HG03439 (cell line): ENCODE measurements at regions not wholly inside any gene's neighbourhood (a gene's known extent, or its start where the extent isn't known, plus 50 kb on each side); places are given as distances from the start of the nearest gene placed in this dataset.
"Not testable (repeated sequence)": the region's sequence is repeated elsewhere in the genome, so short reads cannot be mapped to it uniquely, and the experiment has no call there.

Source experiments
- ATAC-seq: cut with Tn5 transposase; IDR thresholded peaks from one replicate; pipeline ENCODE4 v1.9.1; 2021; ENCODE audit warnings: mild to moderate bottlenecking, moderate library complexity; ENCODE audit not compliant: unreplicated experiment

DNA sequence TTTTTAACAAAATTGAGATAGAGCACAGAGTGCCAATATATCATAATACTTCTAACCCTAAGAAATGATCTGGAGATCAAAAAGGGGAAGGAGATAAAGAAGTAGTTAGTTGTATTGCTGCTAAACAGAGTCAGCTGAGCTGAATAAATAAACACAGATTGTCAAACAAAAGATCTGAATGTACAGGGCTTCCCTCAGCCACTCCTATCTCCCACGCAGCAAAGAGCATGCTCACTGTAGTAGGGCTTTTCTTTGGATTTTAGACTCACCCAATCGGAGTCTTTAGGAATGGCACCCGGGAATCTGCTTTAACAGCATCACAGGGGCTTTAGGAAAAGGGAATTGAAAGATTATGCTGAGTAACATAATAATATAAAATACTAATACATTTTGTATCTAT lies 222.2 kb upstream of the STXBP5 start:
- ATAC-seq, result no peak

- no peak for ATAC-seq
These were observed 219.8 kb upstream of the STXBP5 start for GRCh38 chr6:146984251-146984924.

GRCh38 chr6:146985111-146985510 lies 219.1 kb upstream of the STXBP5 start:
- no peak for ATAC-seq

- no peak for ATAC-seq
These were observed 218.3 kb upstream of the STXBP5 start for GRCh38 chr6:146985966-146986365.

GRCh38 chr6:146987938-146988337 lies 216.3 kb upstream of the STXBP5 start:
- ATAC-seq, result not testable (repeated sequence)

GRCh38 chr6:146989860-146990259 lies 214.4 kb upstream of the STXBP5 start:
- no peak for ATAC-seq

GRCh38 chr6:146990284-146990683 lies 213.9 kb upstream of the STXBP5 start:
- no peak for ATAC-seq

DNA sequence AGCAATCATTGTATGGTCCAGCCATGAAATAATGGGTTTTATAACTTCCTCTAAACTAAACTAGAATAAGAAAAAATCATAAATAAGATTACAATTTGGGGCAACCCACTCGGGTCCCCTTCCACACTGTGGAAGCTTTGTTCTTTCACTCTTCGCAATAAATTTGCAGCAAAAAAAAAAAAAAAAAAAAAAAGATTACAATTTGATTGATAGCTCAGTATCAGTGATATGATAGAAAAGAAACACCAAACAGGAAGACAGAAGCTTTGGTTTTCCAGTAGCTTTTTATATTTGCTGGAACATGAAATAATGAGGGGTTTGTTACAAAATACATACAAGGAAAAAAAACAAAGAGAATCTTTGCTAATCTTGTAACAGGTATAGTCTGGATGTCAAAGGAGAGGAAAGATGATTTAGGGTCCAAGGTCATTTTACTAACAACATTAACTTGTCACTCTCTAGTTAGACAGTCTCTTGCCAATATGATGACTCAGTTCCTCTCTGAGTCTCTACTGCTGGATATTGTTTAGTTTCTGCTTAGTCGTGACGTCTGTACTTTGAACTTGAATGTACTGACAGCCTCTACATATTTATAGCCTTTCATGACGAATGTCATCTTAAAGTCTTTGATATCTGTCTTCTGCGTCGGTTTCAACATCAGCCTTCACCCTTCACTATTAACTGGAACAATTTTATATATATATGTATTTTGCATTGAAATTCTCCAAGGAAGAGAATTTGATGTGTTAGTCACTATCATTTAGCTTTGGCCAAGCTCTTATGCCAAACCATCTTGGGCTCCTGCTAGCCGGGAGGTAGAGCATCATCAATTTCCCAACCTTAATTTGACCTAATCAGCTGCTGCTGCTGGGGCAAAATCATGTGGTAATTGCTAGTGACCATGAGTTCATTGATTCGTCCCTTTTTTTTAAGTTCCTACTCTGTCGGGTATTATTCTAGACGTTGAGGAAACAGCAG lies 213.1 kb upstream of the STXBP5 start:
- no peak for ATAC-seq

DNA sequence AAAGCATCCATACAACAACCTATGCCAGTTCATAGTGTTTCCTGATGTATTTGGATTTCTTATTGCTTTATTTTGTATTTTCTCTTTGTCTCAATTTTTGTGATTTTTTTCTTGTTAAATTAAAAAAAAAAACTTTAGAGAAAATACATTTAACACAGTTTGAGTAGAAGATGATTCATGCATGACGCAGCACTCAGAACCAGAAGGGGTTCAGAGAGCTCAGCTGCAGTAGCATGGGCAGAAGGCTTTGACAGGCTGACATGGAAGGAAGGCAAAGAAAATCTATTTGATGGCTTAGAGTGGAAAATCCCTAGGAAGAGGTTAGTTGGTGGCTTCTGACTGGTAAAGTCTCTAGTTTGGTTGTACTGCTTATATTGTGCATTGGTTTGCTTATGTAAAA lies 207.2 kb upstream of the STXBP5 start:
- no peak for ATAC-seq

GRCh38 chr6:146999766-147000165 lies 204.5 kb upstream of the STXBP5 start:
- no peak for ATAC-seq

DNA sequence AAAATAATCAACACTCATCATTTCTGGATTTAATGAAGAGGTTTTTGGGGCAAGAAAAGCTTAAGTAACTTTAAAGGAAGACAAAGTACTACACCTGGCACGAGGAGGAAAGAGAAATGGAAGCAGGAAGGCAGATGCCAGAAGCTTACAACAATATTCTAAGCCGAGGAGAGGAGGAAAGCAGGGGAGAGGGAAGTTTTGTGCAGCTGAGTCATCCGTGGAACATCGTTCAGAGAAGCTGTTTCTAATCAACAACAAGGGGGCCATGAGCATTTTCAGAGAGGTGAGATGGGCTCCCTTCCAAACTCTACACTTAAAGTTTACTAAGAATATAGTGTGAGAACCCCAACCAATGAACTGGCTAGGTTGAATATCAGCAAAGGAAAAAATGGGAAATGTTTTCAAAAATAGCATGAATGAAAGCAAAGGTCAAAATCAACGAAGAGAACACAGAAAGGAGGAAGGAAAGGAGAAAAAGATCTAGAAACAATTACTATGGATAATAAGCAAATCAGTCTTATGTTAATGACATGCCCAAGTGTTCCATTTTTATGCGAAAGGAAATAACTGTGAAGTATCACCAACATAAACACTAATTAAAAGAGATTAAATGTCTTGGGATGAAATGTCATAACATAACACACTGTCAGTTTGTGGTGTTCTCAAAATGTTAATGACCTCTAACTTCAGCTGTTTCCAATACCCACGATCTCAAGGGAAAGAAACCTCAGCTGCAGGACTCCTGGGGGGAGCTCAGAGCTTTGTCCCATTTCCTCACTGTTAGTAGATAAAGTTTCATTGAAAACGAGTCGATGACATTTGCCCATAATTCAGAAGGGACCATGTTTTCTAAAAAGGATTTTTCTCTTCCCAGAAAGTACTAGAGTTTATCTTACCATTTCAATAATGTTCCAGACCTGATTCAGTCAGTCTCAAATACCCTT lies 203.4 kb upstream of the STXBP5 start:
- ATAC-seq, result no peak

DNA sequence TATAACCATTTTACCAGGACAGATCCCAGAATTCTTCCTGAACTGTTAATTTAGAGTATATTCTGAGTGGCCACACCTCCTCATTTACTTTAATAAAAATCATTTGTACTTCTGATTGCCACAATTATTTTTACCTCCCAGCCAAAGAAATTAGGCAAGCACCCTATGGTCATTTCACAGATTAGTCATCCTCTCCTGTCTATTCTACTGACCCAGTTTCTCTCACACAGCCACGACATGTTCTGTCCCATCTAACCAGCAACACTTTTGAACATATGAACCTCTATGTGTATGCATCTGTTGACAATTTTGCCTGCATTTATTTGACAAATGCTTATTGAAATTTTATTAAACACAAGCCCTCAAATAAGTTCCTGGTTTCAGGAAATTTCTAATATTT lies 202.6 kb upstream of the STXBP5 start:
- ATAC-seq, result no peak

DNA sequence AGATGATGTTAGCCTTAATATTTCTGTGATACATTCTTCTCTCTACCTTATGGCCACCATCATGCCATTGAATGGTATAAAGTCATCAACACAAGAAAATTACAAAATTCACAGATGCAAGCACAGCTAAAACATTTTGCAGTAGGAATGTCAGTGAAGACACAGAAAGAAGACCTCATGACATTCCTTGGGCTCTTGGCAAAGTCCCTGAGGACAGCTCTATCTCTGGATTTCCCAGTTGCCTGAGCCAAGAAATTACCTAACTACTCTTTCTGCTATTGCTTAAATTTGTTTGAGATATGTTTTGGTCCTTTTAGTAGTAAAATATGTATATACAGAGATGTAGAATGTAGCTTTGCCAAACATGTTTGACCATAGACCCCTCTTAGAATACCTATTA lies 201.0 kb upstream of the STXBP5 start:
- ATAC-seq, result no peak

- ATAC-seq, result no peak
These were observed 198.7 kb upstream of the STXBP5 start for GRCh38 chr6:147005499-147005898.

DNA sequence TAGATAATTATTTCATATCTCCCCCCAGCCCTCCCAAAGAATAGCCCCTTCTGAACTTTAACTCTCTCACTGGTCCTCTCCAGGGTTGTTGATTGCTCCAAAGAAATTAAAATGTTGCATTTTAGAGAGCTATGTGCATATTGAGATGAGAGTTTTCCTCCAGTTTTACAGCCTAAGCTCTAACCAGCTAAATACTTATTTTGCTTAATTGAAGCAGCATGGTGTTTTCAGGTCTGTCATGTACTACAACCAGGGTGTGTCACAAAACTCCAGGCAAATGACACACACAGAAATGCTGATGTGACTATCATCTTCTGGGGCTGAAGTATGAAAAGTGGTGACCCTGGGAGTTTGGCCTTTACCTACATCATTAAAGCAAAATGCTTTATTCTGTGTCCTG lies 196.8 kb upstream of the STXBP5 start:
- no peak for ATAC-seq

DNA sequence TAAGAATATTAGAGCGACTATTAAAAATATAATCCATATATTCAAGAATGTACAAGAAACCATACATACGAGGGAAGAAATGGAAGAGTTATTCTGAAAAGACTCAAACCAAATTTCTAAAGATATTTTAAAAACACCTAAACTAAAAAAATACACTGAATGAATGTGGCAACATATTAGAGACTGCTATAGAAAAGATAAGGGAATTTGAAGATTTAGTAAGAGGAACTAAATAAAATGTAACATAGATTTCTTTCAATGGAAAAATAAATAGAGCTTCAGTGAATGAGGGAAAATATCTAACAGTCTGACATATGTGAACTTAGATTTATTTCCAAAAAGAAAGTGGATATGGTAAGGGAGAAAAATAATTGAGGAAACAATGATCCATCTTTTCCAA lies 194.9 kb upstream of the STXBP5 start:
- ATAC-seq, result no peak

GRCh38 chr6:147015674-147016073 lies 188.5 kb upstream of the STXBP5 start:
- ATAC-seq, result no peak

- ATAC-seq, result no peak
These were observed 187.8 kb upstream of the STXBP5 start for GRCh38 chr6:147016440-147016839.

- no peak for ATAC-seq
These were observed 187.1 kb upstream of the STXBP5 start for GRCh38 chr6:147017153-147017552.

GRCh38 chr6:147019001-147019400 lies 185.2 kb upstream of the STXBP5 start:
- no peak for ATAC-seq

DNA sequence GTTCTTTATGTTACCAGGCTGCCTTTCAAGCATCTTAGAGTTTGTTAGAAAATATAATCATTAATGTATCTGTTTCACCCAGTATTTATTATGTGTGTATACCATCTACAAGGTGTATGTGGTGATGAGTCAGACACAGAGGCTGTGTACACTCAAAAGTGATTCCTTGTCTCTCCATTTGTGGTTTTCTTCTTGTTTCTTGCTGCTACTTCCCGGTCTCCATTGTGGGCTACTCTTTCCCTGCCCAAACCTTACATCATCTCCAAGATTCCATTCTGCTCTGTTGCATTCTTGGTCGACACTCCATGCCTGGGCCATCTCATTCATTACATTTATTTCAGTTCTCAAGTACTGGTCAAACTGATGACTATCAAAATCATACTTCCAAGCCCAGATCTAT lies 182.2 kb upstream of the STXBP5 start:
- ATAC-seq, result no peak
